ENCODE measurements at regions not wholly inside any gene's neighbourhood (a gene's known extent, or its start where the extent isn't known, plus 50 kb on each side); places are given as distances from the start of the nearest gene placed in this dataset.

- no peak for TF ChIP-seq CTCF (conservative IDR thresholded peaks at IDR 0.05; ENCODE audit: low read depth, low read length)
These were observed 821.9 kb downstream of the DACH1 start for GRCh38 chr13:71045101-71045500.

DNA sequence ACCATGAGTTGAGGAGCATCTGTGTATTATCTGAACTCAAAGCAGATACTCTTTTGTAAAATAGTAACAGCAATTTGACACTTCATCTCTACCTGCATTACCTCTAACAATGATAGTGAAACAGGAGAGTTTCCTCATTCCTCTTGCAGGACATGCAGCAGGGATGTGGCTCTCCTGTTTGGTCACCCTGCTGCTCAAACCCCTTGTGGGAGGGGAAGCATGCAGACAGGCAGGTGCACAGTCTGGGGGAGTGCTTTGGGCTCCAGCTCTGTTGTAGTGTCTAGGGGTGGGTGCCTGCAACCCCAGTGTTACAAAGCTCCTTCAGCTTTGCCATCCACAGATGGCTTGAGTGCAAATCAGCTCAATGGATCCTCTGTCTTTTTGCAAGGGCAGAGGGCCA lies 827.6 kb downstream of the DACH1 start:
- no peak for DNase-seq (ENCODE audit: low read depth)
- TF ChIP-seq CTCF (conservative IDR thresholded peaks at IDR 0.05; ENCODE audit: low read depth, low read length), result no peak
- no peak overlapping the region for H3K4me3 ChIP-seq (ENCODE audit: low read length)

More at GRCh38 chr13:71045101-71045500, 821.9 kb downstream of the DACH1 start:
- no peak for DNase-seq (ENCODE audit: low read depth)
- no peak overlapping the region for H3K4me3 ChIP-seq (ENCODE audit: low read length)

DNA sequence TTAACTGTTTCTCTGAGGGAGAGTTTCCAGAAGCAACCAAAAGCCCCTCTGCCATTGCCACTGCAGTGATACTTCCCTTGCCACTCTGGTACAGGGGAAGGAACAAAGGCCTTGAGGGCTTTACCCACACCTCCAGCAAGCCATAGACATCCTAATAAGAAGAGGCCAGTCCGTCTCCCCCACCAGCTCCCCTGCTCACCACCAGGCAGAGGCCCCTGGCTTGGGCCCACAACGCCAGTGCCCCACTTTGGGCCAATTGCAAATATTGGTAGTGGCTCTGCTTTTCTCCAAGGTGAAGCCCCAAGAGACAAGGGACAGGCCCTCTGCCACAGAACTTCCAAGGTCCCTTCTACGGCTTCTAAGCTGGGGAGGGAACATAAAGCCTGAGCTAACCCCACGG lies 833.0 kb downstream of the DACH1 start:
- TF ChIP-seq CTCF (conservative IDR thresholded peaks at IDR 0.05; ENCODE audit: low read depth, low read length), result no peak
- no peak for DNase-seq (ENCODE audit: low read depth)
- no peak overlapping the region for H3K4me3 ChIP-seq (ENCODE audit: low read length)

GRCh38 chr13:71033026-71033425 lies 834.0 kb downstream of the DACH1 start:
- no peak overlapping the region for H3K4me3 ChIP-seq (ENCODE audit: low read length)
- TF ChIP-seq CTCF (conservative IDR thresholded peaks at IDR 0.05; ENCODE audit: low read depth, low read length), result no peak
- DNase-seq (ENCODE audit: low read depth), result no peak

GRCh38 chr13:71030784-71031183 lies 836.2 kb downstream of the DACH1 start:
- TF ChIP-seq CTCF (conservative IDR thresholded peaks at IDR 0.05; ENCODE audit: low read depth, low read length), result no peak
- H3K4me3 ChIP-seq (ENCODE audit: low read length), result no peak overlapping the region
- DNase-seq (ENCODE audit: low read depth), result no peak

DNA sequence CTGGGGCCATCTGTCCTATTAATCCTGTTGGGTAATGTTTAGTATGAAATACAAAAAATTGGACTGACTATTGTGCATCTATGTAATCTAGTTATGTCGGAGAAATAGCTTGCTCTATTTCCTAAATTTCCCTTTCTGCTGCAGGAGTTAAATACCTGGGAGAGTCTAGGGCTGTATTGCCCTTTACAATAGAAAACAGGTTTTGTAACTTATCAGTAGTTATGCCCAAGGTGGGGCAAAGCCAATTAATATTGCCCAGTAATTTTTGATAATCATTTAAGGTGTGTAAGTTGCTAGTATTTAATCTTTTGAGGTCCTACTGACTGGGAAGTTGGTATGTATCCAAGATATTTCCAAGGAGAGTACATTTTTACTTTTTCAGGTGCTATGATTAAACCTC lies 838.1 kb downstream of the DACH1 start:
- no peak overlapping the region for H3K4me3 ChIP-seq (ENCODE audit: low read length)
- TF ChIP-seq CTCF (conservative IDR thresholded peaks at IDR 0.05; ENCODE audit: low read depth, low read length), result no peak
- DNase-seq (ENCODE audit: low read depth), result no peak

DNA sequence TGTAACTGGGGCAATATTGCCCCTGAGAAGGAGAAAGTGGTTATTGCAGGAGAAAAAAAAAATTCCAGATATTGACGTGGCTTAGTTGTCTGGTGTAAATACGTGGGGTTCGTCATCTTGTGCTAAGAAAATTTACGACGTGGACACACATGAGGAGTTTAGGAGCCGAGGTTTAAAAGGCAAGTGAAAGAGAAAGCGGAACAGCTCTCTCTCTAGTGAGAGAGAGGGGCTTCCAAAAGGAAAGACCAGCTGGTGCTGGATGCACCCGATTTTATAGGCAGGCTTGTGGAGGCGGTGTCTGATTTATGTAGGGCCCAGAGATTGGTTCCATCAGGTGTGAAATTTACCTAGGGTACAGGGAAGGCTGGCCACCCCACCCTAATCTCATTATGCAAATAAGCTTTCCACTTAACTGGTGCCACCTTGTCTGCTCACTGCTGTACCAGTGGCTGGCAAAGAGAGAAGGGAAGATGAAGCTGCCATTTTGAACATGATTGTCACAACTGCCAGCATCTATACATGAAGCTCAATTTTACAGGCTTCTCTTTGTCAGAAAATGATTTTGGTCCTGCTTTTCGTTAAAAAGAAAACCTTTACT lies 845.1 kb downstream of the DACH1 start:
- H3K4me3 ChIP-seq (ENCODE audit: low read length), result no peak overlapping the region
- no peak for TF ChIP-seq CTCF (conservative IDR thresholded peaks at IDR 0.05; ENCODE audit: low read depth, low read length)
- no peak for DNase-seq (ENCODE audit: low read depth)

Measured in retinal pigment epithelial cell (primary cell).